ENCODE measurements at regions not wholly inside any gene's neighbourhood (a gene's known extent, or its start where the extent isn't known, plus 50 kb on each side); places are given as distances from the start of the nearest gene placed in this dataset.
"Not testable (repeated sequence)": the region's sequence is repeated elsewhere in the genome, so short reads cannot be mapped to it uniquely, and the experiment has no call there.

DNA sequence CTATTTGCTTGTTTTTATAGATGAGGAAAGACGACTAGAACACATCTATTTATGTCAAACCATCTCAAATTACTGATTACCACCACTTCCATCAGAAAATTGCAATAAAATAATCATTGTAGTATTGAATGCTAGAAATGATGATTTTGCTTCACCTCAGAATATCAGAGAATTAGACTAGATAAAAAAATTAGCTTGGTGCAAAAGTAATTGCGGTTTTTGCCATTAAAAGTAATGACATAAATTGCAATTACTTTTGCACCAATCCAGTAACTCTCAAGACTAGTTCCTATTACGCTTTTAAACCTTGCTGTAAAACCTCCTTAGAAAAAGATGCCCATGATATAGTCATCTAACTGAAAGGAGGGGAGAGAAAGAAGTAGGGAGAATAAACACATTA is 556.7 kb upstream of the GRIN3A start:
- H3K27ac ChIP-seq: no peak overlapping the region
- TF ChIP-seq ZFX (IDR thresholded peaks at IDR 0.05; ENCODE audit: borderline replicate concordance): no peak
- TF ChIP-seq, protein P1, sequence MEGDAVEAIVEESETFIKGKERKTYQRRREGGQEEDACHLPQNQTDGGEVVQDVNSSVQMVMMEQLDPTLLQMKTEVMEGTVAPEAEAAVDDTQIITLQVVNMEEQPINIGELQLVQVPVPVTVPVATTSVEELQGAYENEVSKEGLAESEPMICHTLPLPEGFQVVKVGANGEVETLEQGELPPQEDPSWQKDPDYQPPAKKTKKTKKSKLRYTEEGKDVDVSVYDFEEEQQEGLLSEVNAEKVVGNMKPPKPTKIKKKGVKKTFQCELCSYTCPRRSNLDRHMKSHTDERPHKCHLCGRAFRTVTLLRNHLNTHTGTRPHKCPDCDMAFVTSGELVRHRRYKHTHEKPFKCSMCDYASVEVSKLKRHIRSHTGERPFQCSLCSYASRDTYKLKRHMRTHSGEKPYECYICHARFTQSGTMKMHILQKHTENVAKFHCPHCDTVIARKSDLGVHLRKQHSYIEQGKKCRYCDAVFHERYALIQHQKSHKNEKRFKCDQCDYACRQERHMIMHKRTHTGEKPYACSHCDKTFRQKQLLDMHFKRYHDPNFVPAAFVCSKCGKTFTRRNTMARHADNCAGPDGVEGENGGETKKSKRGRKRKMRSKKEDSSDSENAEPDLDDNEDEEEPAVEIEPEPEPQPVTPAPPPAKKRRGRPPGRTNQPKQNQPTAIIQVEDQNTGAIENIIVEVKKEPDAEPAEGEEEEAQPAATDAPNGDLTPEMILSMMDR (IDR thresholded peaks at IDR 0.05): no peak

DNA sequence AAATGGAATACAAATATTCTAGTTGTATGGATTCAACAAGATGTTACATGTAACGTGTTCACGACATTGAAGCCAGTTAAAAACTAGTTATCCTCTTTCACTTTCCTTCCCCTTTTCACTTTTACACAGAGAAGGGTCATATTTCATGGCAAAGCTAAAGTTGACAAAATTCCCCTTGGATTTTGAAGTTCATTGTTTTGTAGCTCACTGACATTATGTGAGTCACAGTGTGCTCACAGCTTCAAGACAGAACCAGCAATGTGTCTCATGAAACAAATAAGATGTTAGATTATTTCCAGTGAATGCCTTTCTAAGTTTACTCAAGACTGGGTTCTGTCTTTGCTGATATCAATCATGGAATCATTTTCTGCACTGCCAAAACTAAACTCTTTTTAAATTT is 535.5 kb upstream of the GRIN3A start:
- TF ChIP-seq, protein P1 (IDR thresholded peaks at IDR 0.05): no peak
- no peak for TF ChIP-seq ZFX (IDR thresholded peaks at IDR 0.05; ENCODE audit: borderline replicate concordance)
- no peak overlapping the region for H3K27ac ChIP-seq

DNA sequence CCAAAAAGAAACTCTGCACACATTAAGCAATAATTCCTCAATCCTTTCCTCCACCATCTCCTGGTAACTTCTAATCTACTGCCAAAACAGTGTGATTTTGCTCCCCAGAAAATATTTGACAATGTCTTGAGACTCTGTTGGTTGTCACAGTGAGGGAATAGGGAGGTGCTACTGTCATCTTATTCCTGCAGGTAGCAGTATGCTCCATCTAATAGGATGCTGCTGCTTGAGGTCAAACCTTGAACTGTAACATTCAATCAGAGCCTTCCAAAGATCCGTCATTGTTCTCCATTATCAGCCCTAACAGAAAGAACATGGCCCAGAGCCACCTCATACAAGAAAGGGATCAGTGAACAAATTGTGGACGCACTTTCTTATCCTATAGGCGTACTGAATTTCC is 514.7 kb upstream of the GRIN3A start:
- peak overlapping the region; percentile 26 for H3K27ac ChIP-seq
- TF ChIP-seq, protein P1 (IDR thresholded peaks at IDR 0.05): 0 out of 2 replicates have a peak, but pooled peaks have one; percentile 11
- no peak for TF ChIP-seq ZFX (IDR thresholded peaks at IDR 0.05; ENCODE audit: borderline replicate concordance)

DNA sequence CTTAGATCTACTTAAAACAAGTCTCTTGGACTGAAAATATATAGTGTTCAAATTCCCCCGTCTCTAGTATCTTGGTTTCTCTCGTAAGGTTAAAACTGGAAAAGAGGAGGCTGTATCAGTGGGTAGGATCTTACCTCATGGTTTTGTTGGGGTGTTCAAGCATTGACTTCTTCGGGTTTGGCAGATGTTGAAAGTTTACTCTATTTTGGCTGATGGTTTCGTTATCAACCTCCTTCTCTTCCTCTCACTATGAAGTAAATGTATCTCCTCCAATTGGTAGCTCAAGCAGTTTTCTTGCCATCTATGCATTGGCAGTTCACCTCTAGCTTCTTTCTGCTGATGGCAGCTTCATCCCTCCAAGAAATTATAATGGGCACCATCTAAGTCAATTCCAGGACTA is 506.5 kb upstream of the GRIN3A start:
- H3K27ac ChIP-seq: no peak overlapping the region
- TF ChIP-seq, protein P1 (IDR thresholded peaks at IDR 0.05): no peak
- no peak for TF ChIP-seq ZFX (IDR thresholded peaks at IDR 0.05; ENCODE audit: borderline replicate concordance)

DNA sequence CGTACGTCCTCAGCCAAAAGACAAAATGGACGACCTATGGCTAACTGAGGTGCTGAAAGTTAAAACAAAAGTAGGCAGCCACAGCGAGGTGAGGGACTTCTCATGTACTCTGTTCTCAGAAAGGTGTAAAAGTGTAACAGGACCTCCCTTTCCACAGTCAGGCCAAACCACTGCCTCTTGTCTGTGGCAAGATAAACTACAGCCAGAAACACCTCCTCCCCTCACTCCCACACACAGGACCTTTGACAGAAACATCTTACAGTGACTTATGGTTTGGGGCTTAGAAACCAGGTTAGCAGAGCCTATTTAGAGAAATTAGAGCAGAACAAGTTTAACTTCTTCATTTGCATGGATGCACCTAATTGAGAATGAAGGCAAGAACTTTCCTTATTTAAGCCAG is 499.1 kb upstream of the GRIN3A start:
- TF ChIP-seq ZFX (IDR thresholded peaks at IDR 0.05; ENCODE audit: borderline replicate concordance): no peak
- TF ChIP-seq, protein P1 (IDR thresholded peaks at IDR 0.05): no peak
- H3K27ac ChIP-seq: no peak overlapping the region

DNA sequence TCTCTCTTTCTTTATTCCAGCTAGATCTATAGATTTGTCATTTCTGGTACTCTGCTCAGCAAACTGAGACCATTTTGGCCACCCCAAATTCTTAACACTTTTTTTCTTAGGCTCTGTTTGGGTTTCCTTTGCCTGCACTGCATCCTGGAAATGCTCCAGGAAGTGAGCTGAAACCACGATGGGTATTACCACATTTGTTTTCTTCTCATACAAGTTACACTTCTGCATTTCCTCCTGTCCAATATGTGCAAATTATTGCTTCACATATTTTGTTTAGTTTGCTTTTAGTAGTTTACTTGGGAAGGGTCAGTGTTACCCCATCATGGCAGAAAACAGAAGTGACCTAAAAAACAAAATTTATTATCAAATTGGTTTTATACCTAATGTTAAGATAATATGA is 498.6 kb upstream of the GRIN3A start:
- no peak for TF ChIP-seq ZFX (IDR thresholded peaks at IDR 0.05; ENCODE audit: borderline replicate concordance)
- TF ChIP-seq, protein P1 (IDR thresholded peaks at IDR 0.05): no peak
- no peak overlapping the region for H3K27ac ChIP-seq

DNA sequence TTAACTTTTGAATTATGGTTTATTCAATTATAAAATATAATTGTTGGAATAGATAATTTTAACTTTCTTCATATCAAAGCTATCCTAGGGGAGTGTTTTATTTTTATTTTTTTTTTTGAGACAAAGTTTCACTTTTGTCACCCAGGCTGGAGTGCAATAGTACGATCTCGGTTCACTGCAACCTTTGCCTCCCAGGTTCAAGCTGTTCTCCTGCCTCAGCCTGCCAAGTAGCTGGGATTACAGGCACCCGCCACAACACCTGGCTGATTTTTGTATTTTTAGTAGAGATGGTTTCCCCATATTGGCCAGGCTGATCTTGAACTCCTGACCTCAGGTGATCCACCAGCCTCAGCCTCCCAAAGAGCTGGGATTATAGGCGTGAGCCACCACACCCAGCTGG is 489.0 kb upstream of the GRIN3A start:
- H3K27ac ChIP-seq: not testable (repeated sequence)

DNA sequence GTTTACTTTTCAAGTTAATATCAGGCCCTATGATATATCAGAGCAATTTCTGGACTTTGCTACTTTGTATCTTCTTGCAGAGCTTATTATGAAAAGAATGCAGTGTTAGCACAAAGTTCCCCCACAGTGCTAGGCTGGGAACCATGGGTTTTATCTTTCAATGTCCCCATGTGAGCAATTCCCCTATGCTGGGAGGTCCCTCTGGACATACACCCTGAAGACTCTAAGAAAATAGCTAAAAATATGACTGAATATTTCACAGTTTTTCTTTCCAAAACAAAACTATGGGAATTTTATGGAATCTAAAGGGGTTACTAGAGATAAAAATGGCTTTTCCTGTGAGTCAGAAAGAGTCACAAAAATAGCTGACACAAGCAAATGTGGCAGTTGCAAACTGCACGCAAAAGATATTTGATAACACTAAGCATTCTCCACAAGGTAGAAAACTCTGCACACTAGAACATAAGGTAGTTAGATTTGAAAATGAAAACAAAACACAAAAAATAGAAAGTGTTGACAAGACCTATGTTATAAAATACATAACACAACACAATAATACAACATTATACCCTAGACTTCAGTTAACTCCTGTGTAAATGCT is 487.5 kb upstream of the GRIN3A start:
- H3K27ac ChIP-seq: no peak overlapping the region
- TF ChIP-seq, protein P1 (IDR thresholded peaks at IDR 0.05): no peak
- no peak for TF ChIP-seq ZFX (IDR thresholded peaks at IDR 0.05; ENCODE audit: borderline replicate concordance)

DNA sequence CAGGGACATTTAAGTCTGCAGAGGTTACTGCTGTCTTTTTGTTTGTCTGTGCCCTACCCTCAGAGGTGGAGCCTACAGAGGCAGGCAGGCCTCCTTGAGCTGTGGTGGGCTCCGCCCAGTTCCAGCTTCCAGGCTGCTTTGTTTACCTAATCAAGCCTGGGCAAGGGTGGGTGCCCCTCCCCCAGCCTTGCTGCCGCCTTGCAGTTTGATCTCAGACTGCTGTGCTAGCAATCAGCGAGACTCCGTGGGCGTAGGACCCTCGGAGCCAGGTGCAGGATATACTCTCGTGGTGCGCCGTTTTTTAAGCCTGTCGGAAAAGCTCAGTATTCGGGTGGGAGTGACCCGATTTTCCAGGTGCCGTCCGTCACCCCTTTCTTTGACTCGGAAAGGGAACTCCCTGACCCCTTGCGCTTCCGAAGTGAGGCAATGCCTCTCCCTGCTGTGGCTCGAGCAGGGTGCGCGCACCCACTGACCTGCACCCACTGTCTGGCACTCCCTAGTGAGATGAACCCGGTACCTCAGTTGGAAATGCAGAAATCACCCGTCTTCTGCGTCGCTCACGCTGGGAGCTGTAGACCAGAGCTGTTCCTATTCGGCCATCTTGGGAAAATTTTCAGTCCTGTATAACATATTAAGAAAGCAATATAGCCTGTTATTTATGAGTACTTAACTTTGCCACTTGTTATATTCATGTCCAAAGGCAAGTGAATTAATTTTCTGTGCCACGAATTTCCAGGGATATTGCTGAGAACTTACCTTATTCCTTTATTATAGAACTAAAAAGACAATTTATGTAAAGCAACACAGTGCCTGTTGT is 485.1 kb upstream of the GRIN3A start:
- H3K27ac ChIP-seq: not testable (repeated sequence)
